Activated T-cell treated with anti-CD3 and anti-CD28 coated beads, Interleukin-2, amount 50 U/mL, for 1 hour (primary cell): ENCODE measurements at regions not wholly inside any gene's neighbourhood (a gene's known extent, or its start where the extent isn't known, plus 50 kb on each side); places are given as distances from the start of the nearest gene placed in this dataset.
"Not testable (repeated sequence)": the region's sequence is repeated elsewhere in the genome, so short reads cannot be mapped to it uniquely, and the experiment has no call there.

Source experiments
- DNase-seq: peaks from one replicate; pipeline ENCODE4 v3.0.0-alpha.2; 2020

GRCh38 chr10:2214092-2214491 lies 476.8 kb upstream of the ADARB2 start:
- DNase-seq = no peak

DNA sequence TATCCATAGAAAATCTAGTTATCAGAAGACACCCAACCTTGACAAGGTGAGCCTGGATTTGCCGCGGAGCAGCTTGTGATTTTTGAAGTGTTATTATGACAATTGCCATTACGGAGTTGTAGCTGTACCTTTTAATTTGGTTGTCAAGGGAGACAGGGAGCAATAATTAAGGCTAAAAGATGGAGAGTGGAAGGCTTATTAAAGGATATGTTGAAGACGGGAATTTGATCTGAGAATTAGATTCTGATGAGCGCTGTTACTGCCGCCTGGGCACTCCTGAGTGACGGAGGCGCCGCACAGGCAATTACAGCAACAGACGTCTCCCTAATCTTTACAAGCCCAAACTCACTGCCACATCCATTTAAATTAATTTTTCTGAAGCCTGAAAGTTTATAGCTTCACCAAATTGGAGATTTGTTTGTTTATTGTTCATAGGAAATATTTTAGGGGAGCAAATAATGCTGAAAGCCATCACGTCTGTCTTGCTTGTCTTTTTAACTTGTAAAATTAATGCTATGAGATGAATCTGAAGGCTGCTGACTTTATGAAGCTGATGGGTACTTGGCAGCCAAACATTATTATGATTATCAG lies 475.0 kb upstream of the ADARB2 start:
- no peak for DNase-seq

DNA sequence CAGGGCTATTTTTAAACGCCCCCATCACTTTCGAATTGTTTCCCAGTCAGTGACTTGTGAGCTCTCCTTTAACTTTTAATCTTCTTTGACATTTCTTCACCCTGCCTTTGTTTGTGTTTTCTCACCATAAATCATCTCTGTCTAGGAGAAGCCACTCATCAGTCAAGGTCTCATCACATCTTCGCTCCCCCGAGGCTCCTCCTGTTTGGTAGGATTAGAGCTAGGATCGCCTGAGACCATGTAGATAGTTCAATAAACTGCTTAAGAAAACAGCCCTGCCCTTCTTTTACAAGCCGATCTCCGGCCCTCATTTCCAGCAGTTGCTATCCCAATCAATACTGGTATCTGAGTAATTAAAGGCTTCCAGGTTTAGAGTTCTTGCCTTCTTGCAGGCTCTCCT lies 472.8 kb upstream of the ADARB2 start:
- no peak for DNase-seq

DNA sequence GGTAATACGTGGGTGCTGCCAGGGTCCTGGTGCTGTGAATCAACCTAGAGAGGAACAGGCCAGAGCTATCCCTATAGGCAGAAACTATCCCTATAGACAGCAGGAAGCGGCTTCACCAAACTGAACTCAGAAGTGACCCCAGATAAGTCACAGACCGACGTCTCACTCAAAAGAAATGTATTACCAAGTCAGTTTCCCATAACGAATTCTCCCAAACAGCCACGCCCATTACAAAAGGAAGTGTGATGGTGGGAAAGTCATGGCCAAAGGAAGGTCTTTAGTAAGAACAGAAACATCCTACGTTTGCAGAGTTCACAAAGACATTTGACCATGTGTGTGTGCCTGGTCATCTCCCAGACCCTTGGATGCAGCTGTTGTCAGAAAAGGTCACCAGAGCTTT lies 470.8 kb upstream of the ADARB2 start:
- DNase-seq = no peak

DNA sequence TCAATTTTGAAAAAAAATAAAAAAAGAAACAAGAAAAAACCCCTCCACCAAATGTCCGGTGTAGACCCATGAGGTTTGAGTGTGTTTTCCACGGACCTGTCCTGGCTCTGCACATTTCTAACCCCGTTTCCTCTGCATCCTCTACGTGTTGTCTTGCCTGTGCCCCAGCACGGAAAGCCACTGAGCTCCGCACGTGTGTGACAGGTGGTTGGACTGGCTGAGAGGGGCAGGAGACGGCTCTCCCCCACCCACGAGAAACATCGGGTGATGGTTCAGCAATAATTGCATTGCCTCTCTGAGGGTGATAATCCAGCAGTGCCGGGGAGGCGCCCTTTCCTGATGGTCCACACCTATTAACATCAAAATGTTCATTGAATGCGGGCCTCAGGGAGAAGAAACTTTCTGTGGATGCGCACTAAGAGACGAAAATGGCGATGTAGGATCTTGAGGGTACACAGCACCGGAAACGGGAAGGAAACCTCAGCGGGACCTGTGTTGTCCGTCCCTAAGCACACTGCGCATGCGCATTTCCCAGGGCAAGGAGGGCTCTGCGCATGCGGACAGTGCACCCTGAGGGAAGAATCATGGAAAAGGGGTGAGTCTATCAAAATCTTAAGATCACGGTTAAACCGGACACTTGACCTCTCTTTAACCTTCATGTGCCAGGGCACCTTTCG lies 470.1 kb upstream of the ADARB2 start:
- no peak for DNase-seq

- DNase-seq = no peak
Measured at GRCh38 chr10:2205406-2205805, 468.1 kb upstream of the ADARB2 start.

DNA sequence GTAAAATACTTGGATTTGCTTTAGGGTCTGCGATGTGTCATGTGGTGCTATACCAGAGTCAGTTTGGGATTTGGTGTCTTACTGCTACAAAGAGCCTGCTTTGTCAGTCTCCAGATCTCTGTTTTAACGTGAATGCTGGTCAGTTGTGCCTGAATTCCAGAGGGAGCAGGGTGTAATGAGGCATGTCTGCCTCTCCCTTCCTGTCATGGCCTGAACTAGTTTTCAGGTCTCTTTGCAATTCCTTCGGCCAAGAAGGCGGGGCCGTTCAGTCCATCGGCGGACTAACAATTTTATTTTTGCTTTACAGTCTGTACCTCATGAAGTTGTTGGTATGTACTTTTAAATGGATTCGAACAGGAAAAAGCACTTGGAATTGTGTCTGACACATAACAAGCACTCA lies 465.1 kb upstream of the ADARB2 start:
- no peak for DNase-seq

DNA sequence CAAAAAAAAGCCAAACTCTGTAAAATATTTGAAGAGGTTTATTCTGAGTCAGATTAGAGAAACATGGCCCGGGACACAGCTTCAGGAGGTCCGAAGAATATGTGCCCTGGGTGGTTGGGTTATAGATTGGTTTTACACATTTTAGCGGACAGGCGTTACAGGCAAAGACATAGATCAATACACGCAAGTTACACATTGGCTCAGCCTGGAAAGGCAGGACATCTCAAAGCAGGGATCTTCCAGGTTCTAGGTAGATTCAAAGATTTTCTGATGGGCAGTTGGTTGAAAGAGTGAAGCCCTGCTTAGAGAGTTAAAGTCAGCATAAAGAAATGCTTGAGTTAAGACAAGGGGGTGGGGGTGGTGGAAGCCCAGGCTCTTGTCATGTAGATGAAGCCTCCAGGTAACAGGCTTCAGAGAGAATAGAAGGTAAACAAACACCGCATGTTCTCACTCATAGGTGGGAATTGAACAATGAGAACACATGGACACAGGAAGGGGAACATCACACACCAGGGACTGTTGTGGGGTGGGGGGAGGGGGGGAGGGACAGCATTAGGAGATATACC lies 464.3 kb upstream of the ADARB2 start:
- no peak for DNase-seq

GRCh38 chr10:2197663-2198062 lies 460.3 kb upstream of the ADARB2 start:
- DNase-seq = no peak

GRCh38 chr10:2196272-2196671 lies 458.9 kb upstream of the ADARB2 start:
- DNase-seq = no peak

GRCh38 chr10:2189356-2189755 lies 452.0 kb upstream of the ADARB2 start:
- not testable (repeated sequence) for DNase-seq

GRCh38 chr10:2188371-2188770 lies 451.0 kb upstream of the ADARB2 start:
- no peak for DNase-seq

- no peak for DNase-seq
Measured at GRCh38 chr10:2173327-2173726, 436.0 kb upstream of the ADARB2 start.

- no peak for DNase-seq
Measured at GRCh38 chr10:2165771-2166460, 428.6 kb upstream of the ADARB2 start.

GRCh38 chr10:2150288-2150687 lies 413.0 kb upstream of the ADARB2 start:
- DNase-seq = no peak

DNA sequence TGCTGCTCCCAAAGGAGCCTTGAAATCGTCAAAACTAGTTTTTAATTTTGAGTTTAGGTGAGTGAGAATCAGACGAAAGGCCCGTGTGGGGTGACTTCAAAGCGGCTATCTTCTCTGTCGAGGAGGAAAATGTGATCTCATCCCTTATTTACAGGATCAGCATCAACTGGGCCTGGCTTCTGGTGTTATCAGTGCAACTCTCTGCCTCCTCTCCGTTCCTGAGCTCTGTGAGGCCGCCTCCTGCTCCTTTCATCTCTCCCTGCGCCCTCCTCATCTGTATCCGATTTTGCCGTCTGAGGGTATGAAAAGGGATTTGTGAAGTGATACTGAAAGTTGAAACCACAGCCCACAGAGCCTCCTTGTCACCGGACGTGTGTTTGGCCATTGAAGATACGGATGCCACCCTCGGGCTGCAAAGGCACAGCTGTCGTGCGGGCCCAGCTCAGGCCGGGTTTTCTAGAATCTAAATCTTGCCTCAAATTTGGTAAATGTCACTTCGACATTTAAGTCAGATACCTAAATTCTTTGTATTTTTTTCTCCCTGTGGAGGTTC lies 408.7 kb upstream of the ADARB2 start:
- DNase-seq = no peak

DNA sequence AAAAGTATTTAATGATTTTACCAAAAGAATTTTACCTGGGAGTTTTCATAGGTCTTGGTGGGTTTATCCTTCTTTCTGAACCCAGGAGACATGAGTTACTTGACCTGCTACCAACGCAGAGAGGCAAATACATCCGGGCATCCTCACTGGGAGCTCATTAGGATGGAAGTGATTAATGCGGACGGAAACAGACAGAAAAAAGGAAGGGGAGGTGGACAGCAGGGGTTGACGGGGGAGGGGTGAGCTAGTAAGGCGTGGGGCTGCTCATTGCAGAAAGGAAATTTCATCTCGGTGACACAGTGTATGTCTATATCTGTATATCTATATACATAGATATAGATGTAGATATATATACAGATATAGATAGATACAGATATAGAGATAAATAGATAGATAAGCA lies 408.2 kb upstream of the ADARB2 start:
- DNase-seq = no peak

DNA sequence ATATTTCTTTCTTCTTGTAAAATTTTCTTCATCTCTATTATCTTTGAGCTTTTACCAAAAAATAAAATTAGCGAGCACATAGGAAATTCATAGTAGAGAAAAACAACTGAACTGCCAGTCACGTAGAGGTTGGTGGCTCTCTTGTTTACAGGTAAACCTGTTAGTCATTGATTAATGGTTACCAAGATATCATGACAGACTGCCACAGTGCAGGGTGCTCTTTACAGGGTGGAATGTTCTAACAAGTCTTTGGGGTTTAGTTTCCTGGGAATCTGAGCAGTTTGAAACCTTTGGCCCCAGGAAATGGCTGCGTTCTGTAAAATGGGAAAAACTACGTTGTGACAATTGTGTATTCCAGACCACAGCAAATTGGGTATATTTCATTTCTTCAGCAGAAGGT lies 407.3 kb upstream of the ADARB2 start:
- no peak for DNase-seq

GRCh38 chr10:2143213-2143835 lies 406.0 kb upstream of the ADARB2 start:
- no peak for DNase-seq

DNA sequence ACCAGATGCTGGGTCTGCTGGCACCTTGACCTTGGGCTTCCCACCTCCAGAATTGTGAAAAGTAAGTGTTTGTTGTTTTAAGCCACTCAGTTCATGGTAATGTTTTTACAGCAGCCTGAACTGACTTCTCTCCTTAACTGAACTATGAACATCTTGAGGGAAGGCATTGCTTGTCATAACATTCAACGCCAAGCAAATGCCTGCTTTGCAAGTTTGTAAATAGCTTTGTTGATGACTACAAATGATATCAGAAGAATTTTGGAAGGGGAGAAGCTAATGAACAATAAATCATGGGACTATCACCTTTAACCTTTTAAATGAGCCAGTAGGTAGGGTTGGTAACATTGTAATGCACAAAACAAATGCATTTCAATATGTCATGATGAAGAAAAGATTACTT lies 402.4 kb upstream of the ADARB2 start:
- DNase-seq = no peak

DNA sequence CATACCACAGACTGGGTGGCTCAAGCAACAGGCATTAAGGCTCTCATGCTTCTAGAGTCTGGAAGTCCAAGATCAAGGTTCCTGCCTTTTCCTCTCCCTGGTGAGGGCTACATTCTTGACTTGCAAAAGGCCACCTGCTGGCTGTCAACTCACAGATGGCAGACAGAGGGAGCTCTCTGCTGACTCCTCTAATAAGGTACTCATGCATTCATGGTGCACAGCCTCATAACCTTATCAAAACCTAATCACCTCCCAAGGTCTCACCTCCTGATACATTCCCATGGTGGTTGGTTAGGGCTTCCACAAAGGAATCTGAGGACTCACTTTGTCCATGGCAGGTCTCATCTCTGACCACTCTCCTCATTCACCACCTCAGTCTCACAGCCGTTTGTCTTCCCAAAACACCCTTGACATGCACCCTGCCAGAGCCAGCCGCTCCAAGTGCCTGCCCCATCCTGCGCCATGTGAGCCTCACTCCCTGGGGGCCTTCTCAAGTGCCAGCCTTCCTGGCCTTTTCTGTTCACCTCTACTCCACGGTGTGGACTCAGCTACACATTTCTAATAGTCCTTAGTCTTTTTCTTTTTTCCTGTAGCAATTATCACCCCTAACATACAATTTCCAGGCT lies 400.3 kb upstream of the ADARB2 start:
- no peak for DNase-seq

GRCh38 chr10:2130705-2131305 lies 393.5 kb upstream of the ADARB2 start:
- no peak for DNase-seq
